Cardiac muscle cell (in vitro differentiated cells and primary cell): ENCODE measurements at regions not wholly inside any gene's neighbourhood (a gene's known extent, or its start where the extent isn't known, plus 50 kb on each side); places are given as distances from the start of the nearest gene placed in this dataset.

Experiments
- DNase-seq, 2 donors: peaks; one replicate each; pipeline versions ENCODE4 v3.0.0 to v3.0.0-alpha.2; 2010 to 2017; ENCODE audit warnings: low read depth in 1 of 2, low spot score in 1 of 2
- H3K27ac ChIP-seq: fragments of 200-600 bp; sonication (generic); 2 replicates; pipeline ENCODE4 v1.5.1; 2016
- H3K27me3 ChIP-seq: fragments of 200-600 bp; sonication (generic); 2 replicates; pipeline ENCODE4 v1.6.0; 2016; ENCODE audit warnings: control low read depth
- H3K36me3 ChIP-seq: fragments of 200-600 bp; sonication (generic); 2 replicates; pipeline ENCODE4 v1.5.1; 2016; ENCODE audit warnings: control low read depth
- H3K4me1 ChIP-seq: fragments of 200-600 bp; sonication (generic); 2 replicates; pipeline ENCODE4 v1.8.1; 2017; ENCODE audit warnings: low read depth, mild to moderate bottlenecking, mixed run types
- H3K4me3 ChIP-seq: fragments of 200-600 bp; sonication (generic); 2 replicates; pipeline ENCODE4 v1.5.1; 2016; ENCODE audit warnings: mild to moderate bottlenecking
- H3K9me3 ChIP-seq: fragments of 200-600 bp; sonication (generic); 2 replicates; pipeline ENCODE4 v1.5.1; 2017; ENCODE audit warnings: low read depth, mild to moderate bottlenecking, control low read depth
- TF ChIP-seq, protein P1 (sequence below): IDR thresholded peaks from 2 replicates; pipeline ENCODE4 v1.5.1; 2012; ENCODE audit warnings: low read depth, mild to moderate bottlenecking, low read length

GRCh38 chr4:131309628-131310027 lies 1839.5 kb upstream of the PCDH10 start:
- DNase-seq: no peak
- H3K36me3 ChIP-seq: no peaks in the 10 kb centered on the region
- no peaks in the 10 kb centered on the region for H3K27me3 ChIP-seq
- H3K4me3 ChIP-seq: no peak overlapping the region
- H3K4me1 ChIP-seq: no peaks in the 10 kb centered on the region
- TF ChIP-seq, protein P1, sequence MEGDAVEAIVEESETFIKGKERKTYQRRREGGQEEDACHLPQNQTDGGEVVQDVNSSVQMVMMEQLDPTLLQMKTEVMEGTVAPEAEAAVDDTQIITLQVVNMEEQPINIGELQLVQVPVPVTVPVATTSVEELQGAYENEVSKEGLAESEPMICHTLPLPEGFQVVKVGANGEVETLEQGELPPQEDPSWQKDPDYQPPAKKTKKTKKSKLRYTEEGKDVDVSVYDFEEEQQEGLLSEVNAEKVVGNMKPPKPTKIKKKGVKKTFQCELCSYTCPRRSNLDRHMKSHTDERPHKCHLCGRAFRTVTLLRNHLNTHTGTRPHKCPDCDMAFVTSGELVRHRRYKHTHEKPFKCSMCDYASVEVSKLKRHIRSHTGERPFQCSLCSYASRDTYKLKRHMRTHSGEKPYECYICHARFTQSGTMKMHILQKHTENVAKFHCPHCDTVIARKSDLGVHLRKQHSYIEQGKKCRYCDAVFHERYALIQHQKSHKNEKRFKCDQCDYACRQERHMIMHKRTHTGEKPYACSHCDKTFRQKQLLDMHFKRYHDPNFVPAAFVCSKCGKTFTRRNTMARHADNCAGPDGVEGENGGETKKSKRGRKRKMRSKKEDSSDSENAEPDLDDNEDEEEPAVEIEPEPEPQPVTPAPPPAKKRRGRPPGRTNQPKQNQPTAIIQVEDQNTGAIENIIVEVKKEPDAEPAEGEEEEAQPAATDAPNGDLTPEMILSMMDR: no peak
- H3K9me3 ChIP-seq: no peaks in the 10 kb centered on the region
- H3K27ac ChIP-seq: no peak overlapping the region

DNA sequence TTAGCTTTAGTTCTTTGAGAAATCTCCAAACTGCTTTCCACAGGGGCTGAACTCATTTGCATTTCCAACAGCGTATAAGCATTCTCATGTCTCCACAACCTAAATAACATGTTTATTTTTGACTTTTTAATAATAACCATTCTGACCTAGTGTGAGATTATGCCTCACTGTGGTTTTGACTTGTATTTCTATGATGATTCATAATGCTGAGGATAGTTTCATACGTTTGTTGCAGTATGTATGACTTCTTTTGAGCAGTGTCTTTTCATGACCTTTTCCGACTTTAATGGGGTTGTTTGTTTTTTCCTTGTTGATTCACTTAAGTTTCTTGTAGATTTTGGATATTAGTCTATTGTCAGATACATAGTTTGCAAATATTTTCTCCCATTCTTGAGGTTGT lies 1833.0 kb upstream of the PCDH10 start:
- no peak overlapping the region for H3K27ac ChIP-seq
- H3K4me1 ChIP-seq: no peaks in the 10 kb centered on the region
- H3K4me3 ChIP-seq: no peak overlapping the region
- TF ChIP-seq, protein P1: no peak
- H3K27me3 ChIP-seq: no peaks in the 10 kb centered on the region
- H3K9me3 ChIP-seq: no peaks in the 10 kb centered on the region
- DNase-seq: no peak
- H3K36me3 ChIP-seq: no peaks in the 10 kb centered on the region

GRCh38 chr4:131337936-131338335 lies 1811.2 kb upstream of the PCDH10 start:
- Histone ChIP-seq H3K4me1 (no peaks in the 10 kb centered on the region), H3K4me3 (no peak overlapping the region), H3K9me3 (no peaks in the 10 kb centered on the region), H3K36me3 (no peaks in the 10 kb centered on the region), H3K27ac (no peak overlapping the region), H3K27me3 (no peaks in the 10 kb centered on the region)
- TF ChIP-seq, protein P1: no peak
- DNase-seq: no peak

GRCh38 chr4:131339137-131339536 lies 1810.0 kb upstream of the PCDH10 start:
- DNase-seq: no peak
- Histone ChIP-seq H3K4me1 (no peaks in the 10 kb centered on the region), H3K9me3 (no peaks in the 10 kb centered on the region), H3K27me3 (no peaks in the 10 kb centered on the region), H3K36me3 (no peaks in the 10 kb centered on the region), H3K4me3 (no peak overlapping the region), H3K27ac (no peak overlapping the region)
- TF ChIP-seq, protein P1: no peak

DNA sequence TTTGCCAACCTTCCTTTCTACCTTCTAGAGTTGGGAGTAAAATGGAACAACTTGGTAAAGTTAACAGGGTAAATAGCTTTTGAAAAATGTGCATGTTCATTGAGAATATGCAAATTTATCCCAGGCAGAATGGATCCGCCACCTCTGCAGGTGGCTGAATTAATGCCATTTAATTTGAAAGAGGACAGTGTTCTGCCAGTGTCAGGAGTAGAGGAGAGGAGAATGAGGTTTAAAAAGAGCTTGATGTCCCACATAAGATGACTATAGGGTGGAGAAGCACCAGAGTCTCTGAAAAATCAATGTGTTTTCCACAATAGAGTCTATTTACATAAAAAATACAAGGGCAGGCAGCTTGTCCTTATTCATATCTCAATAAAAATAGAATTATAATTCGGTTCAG lies 1804.3 kb upstream of the PCDH10 start:
- H3K27me3 ChIP-seq: no peaks in the 10 kb centered on the region
- no peak overlapping the region for H3K27ac ChIP-seq
- TF ChIP-seq, protein P1: no peak

GRCh38 chr4:131347816-131348215 lies 1801.3 kb upstream of the PCDH10 start:
- Histone ChIP-seq H3K27ac (no peak overlapping the region), H3K4me3 (no peak overlapping the region), H3K9me3 (no peaks in the 10 kb centered on the region), H3K36me3 (no peaks in the 10 kb centered on the region), H3K27me3 (no peaks in the 10 kb centered on the region), H3K4me1 (no peaks in the 10 kb centered on the region)
- TF ChIP-seq, protein P1: no peak
- no peak for DNase-seq

More for the DNA sequence above, 1804.3 kb upstream of the PCDH10 start:
- no peak for DNase-seq
- H3K4me1 ChIP-seq: no peaks in the 10 kb centered on the region
- no peak overlapping the region for H3K4me3 ChIP-seq
- no peaks in the 10 kb centered on the region for H3K36me3 ChIP-seq
- H3K9me3 ChIP-seq: no peaks in the 10 kb centered on the region
